NT2/D1 (cell line): ENCODE measurements at regions not wholly inside any gene's neighbourhood (a gene's known extent, or its start where the extent isn't known, plus 50 kb on each side); places are given as distances from the start of the nearest gene placed in this dataset.

Experiments used
- SUZ12 ChIP-seq: IDR thresholded peaks from 2 replicates; pipeline ENCODE4 v1.6.1; 2011; ENCODE audit not compliant: insufficient read length, insufficient read depth; ENCODE audit errors: extremely low read depth
- YY1 ChIP-seq: IDR thresholded peaks from 2 replicates; pipeline ENCODE4 v1.6.1; 2011; ENCODE audit not compliant: insufficient read length, insufficient read depth
- ZNF274 ChIP-seq: IDR thresholded peaks from 2 replicates; pipeline ENCODE4 v1.6.1; 2011; ENCODE audit warnings: mild to moderate bottlenecking, low read depth, low read length

DNA sequence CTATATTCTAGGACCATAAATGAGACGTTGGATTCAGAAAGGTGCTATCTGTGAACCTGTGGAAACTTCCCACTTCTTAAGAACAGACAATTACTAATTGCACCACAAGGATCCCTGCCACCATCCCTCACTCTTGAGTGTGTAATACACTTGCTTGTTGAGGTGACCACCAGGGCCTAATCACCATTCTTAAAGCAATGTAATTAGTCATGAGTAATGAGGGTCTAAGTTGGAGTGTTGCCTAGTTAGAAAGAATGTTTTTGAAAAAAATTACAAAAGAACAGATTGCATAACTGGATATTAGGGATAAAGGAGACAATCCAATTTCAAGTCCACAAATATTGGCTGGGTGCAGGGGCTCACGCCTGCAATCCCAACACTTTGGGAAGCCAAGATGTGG is 56.9 kb upstream of the TRIO start:
- TF ChIP-seq ZNF274 (no peak), YY1 (no peak), SUZ12 (no peak)
